ENCODE measurements at regions not wholly inside any gene's neighbourhood (a gene's known extent, or its start where the extent isn't known, plus 50 kb on each side); places are given as distances from the start of the nearest gene placed in this dataset.
A peak's percentile ranks its signal among the peaks of the same experiment; 100 is the strongest.
"Not testable (repeated sequence)": the region's sequence is repeated elsewhere in the genome, so short reads cannot be mapped to it uniquely, and the experiment has no call there.

GRCh38 chr5:136810261-136810801 lies 445.0 kb upstream of the TRPC7 start:
- DNase-seq, result no peak

GRCh38 chr5:136809382-136809781 lies 444.0 kb upstream of the TRPC7 start:
- DNase-seq, result no peak

- no peak for DNase-seq
Measured at GRCh38 chr5:136808756-136809155, 443.4 kb upstream of the TRPC7 start.

- no peak for DNase-seq
Measured at GRCh38 chr5:136805466-136805865, 440.1 kb upstream of the TRPC7 start.

- DNase-seq, result no peak
Measured at GRCh38 chr5:136802383-136802782, 437.0 kb upstream of the TRPC7 start.

- DNase-seq, result no peak
Measured at GRCh38 chr5:136799806-136800372, 434.5 kb upstream of the TRPC7 start.

- DNase-seq, result no peak
Measured at GRCh38 chr5:136793300-136793699, 428.0 kb upstream of the TRPC7 start.

GRCh38 chr5:136781464-136781863 lies 416.1 kb upstream of the TRPC7 start:
- DNase-seq, result no peak

- DNase-seq, result peak; percentile 7
Measured at GRCh38 chr5:136780518-136780917, 415.2 kb upstream of the TRPC7 start.

- DNase-seq, result no peak
Measured at GRCh38 chr5:136776022-136776927, 410.9 kb upstream of the TRPC7 start.

- DNase-seq, result no peak
Measured at GRCh38 chr5:136772491-136772890, 407.1 kb upstream of the TRPC7 start.

GRCh38 chr5:136769900-136770684 lies 404.7 kb upstream of the TRPC7 start:
- DNase-seq, result peak; percentile 67

GRCh38 chr5:136769093-136769492 lies 403.7 kb upstream of the TRPC7 start:
- DNase-seq, result no peak

- no peak for DNase-seq
Measured at GRCh38 chr5:136768457-136768856, 403.1 kb upstream of the TRPC7 start.

- no peak for DNase-seq
Measured at GRCh38 chr5:136766456-136766855, 401.1 kb upstream of the TRPC7 start.

GRCh38 chr5:136764601-136765000 lies 399.3 kb upstream of the TRPC7 start:
- DNase-seq, result no peak

- DNase-seq, result no peak
Measured at GRCh38 chr5:136763548-136763947, 398.2 kb upstream of the TRPC7 start.

GRCh38 chr5:136754216-136754615 lies 388.9 kb upstream of the TRPC7 start:
- no peak for DNase-seq

GRCh38 chr5:136750224-136750862 lies 385.0 kb upstream of the TRPC7 start:
- no peak for DNase-seq

GRCh38 chr5:136749016-136749415 lies 383.7 kb upstream of the TRPC7 start:
- DNase-seq, result no peak

GRCh38 chr5:136743052-136743451 lies 377.7 kb upstream of the TRPC7 start:
- DNase-seq, result no peak

GRCh38 chr5:136740228-136740627 lies 374.9 kb upstream of the TRPC7 start:
- no peak for DNase-seq

GRCh38 chr5:136739271-136739670 lies 373.9 kb upstream of the TRPC7 start:
- not testable (repeated sequence) for DNase-seq

Measured in RPMI8226 (cell line).